ENCODE measurements at regions not wholly inside any gene's neighbourhood (a gene's known extent, or its start where the extent isn't known, plus 50 kb on each side); places are given as distances from the start of the nearest gene placed in this dataset.

- TF ChIP-seq, protein P1, sequence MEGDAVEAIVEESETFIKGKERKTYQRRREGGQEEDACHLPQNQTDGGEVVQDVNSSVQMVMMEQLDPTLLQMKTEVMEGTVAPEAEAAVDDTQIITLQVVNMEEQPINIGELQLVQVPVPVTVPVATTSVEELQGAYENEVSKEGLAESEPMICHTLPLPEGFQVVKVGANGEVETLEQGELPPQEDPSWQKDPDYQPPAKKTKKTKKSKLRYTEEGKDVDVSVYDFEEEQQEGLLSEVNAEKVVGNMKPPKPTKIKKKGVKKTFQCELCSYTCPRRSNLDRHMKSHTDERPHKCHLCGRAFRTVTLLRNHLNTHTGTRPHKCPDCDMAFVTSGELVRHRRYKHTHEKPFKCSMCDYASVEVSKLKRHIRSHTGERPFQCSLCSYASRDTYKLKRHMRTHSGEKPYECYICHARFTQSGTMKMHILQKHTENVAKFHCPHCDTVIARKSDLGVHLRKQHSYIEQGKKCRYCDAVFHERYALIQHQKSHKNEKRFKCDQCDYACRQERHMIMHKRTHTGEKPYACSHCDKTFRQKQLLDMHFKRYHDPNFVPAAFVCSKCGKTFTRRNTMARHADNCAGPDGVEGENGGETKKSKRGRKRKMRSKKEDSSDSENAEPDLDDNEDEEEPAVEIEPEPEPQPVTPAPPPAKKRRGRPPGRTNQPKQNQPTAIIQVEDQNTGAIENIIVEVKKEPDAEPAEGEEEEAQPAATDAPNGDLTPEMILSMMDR (IDR thresholded peaks at IDR 0.05; ENCODE audit: insufficient read depth, low read length, poor library complexity, severe bottlenecking), result no peak
- no peak for TF ChIP-seq EZH2phosphoT487 (conservative IDR thresholded peaks at IDR 0.05; ENCODE audit: low read length)
Observed at GRCh38 chr2:129720761-129721160, 258.7 kb upstream of the RAB6C start.
